Adrenal gland (tissue), 5 donors: ENCODE measurements at regions not wholly inside any gene's neighbourhood (a gene's known extent, or its start where the extent isn't known, plus 50 kb on each side); places are given as distances from the start of the nearest gene placed in this dataset.

ENCODE experiments used
- CTCF ChIP-seq, 6 experiments: fragments of 450-650 bp in 4 of 6; fragments of 200-600 bp in 2 of 6; sonication (generic) in 1 of 6; IDR thresholded peaks; 1 replicate in 5 of 6; 2 replicates in 1 of 6; pipeline versions ENCODE4 v1.5.1 to v1.8.0; 2016 to 2021; ENCODE audit warnings: antibody characterized with exemption in 6 of 6, mild to moderate bottlenecking in 2 of 6, moderate library complexity in 1 of 6
- POLR2A ChIP-seq, 2 donors: fragments of 450-650 bp; IDR thresholded peaks; one replicate each; pipeline ENCODE4 v1.6.1; 2017; ENCODE audit warnings: antibody characterized with exemption in 2 of 2, mild to moderate bottlenecking in 2 of 2, moderate library complexity in 1 of 2
- donor health status: DM: no; HTN: no; CAD: no.

DNA sequence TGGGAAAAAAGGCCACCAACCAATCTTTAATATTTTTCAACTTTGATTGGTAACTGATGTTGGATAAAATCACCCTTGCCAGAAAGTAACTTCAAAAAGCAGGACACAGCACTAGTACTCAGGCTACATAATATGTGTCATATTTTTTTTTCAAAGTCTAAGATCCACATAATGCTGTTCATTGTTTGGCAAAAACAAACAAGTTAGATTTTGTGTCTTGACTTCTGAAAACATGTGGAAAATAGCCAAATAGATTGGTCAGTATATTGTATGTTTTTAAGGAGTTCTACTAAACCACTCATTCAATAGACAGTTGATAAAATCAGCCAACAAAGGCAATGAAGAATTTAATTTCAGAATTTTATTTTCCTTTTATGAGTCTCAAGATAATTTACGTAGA lies 111.7 kb upstream of the CCDC54 start:
- TF ChIP-seq CTCF (IDR thresholded peaks at IDR 0.05): no peak
- TF ChIP-seq POLR2A (IDR thresholded peaks at IDR 0.05): no peak
